Activated CD8-positive, alpha-beta T cell treated with anti-CD3 and anti-CD28 coated beads for 36 hours (primary cell): ENCODE measurements at regions not wholly inside any gene's neighbourhood (a gene's known extent, or its start where the extent isn't known, plus 50 kb on each side); places are given as distances from the start of the nearest gene placed in this dataset.

Experiments
- ATAC-seq: fragments of 200-7000 bp; cut with Tn5 transposase; one replicate; pipeline ENCODE4 v1.10.0; 2021; ENCODE audit warnings: mild to moderate bottlenecking, moderate library complexity
- CTCF ChIA-PET: fragments of 350-600 bp; sonication (Branson Sonifier 250); formaldehyde crosslinking; loops from one replicate; lab custom pipeline; 2021; ENCODE audit warnings: antibody characterized with exemption; lab: Charles Lee
- POLR2A ChIA-PET: fragments of 350-600 bp; sonication (Branson Sonifier 250); formaldehyde crosslinking; loops from one replicate; lab custom pipeline; 2021; ENCODE audit warnings: antibody characterized with exemption; lab: Charles Lee
- DNase-seq: peaks from one replicate; pipeline ENCODE4 v3.0.0-alpha.2; 2020
- H3K27ac Mint-ChIP-seq: one replicate; pipeline ENCODE4 v1.8.0; 2021; ENCODE audit warnings: mild to moderate bottlenecking, mixed read lengths
- H3K27me3 Mint-ChIP-seq: one replicate; pipeline ENCODE4 v1.8.0; 2021; ENCODE audit warnings: mixed read lengths
- H3K36me3 Mint-ChIP-seq: one replicate; pipeline ENCODE4 v1.8.0; 2021; ENCODE audit warnings: low read depth, mixed read lengths
- H3K4me1 Mint-ChIP-seq: one replicate; pipeline ENCODE4 v1.8.0; 2021; ENCODE audit warnings: low read depth, mixed read lengths
- H3K4me3 Mint-ChIP-seq: one replicate; pipeline ENCODE4 v1.8.0; 2021; ENCODE audit warnings: mild to moderate bottlenecking, moderate library complexity, mixed read lengths
- H3K9me3 Mint-ChIP-seq: one replicate; pipeline ENCODE4 v1.8.0; 2021; ENCODE audit warnings: mixed read lengths
- intact Hi-C: fragments of 100-400 bp; cut with micrococcal nuclease; formaldehyde crosslinking; loops from one replicate; pipeline ENCODE4 v1.10.0; 2022
- TF ChIP-seq, protein P1 (sequence below): fragments of 200-600 bp; IDR thresholded peaks from one replicate; pipeline ENCODE4 v1.8.0; 2022; ENCODE audit warnings: antibody characterized with exemption, mild to moderate bottlenecking

- TF ChIP-seq, protein P1, sequence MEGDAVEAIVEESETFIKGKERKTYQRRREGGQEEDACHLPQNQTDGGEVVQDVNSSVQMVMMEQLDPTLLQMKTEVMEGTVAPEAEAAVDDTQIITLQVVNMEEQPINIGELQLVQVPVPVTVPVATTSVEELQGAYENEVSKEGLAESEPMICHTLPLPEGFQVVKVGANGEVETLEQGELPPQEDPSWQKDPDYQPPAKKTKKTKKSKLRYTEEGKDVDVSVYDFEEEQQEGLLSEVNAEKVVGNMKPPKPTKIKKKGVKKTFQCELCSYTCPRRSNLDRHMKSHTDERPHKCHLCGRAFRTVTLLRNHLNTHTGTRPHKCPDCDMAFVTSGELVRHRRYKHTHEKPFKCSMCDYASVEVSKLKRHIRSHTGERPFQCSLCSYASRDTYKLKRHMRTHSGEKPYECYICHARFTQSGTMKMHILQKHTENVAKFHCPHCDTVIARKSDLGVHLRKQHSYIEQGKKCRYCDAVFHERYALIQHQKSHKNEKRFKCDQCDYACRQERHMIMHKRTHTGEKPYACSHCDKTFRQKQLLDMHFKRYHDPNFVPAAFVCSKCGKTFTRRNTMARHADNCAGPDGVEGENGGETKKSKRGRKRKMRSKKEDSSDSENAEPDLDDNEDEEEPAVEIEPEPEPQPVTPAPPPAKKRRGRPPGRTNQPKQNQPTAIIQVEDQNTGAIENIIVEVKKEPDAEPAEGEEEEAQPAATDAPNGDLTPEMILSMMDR, result no peak
- ATAC-seq (no peak), DNase-seq (no peak)
- intact Hi-C loops, result no loop called here
- Mint-ChIP-seq H3K27ac (no peak overlapping the region), H3K9me3 (no peaks in the 10 kb centered on the region), H3K4me3 (no peak overlapping the region), H3K4me1 (no peaks in the 10 kb centered on the region), H3K27me3 (no peaks in the 10 kb centered on the region), H3K36me3 (no peaks in the 10 kb centered on the region)
- POLR2A ChIA-PET, result no interaction called here
- CTCF ChIA-PET, result no interaction called here
Observed at GRCh38 chr3:34837848-34838741, 801.2 kb upstream of the ARPP21 start.

DNA sequence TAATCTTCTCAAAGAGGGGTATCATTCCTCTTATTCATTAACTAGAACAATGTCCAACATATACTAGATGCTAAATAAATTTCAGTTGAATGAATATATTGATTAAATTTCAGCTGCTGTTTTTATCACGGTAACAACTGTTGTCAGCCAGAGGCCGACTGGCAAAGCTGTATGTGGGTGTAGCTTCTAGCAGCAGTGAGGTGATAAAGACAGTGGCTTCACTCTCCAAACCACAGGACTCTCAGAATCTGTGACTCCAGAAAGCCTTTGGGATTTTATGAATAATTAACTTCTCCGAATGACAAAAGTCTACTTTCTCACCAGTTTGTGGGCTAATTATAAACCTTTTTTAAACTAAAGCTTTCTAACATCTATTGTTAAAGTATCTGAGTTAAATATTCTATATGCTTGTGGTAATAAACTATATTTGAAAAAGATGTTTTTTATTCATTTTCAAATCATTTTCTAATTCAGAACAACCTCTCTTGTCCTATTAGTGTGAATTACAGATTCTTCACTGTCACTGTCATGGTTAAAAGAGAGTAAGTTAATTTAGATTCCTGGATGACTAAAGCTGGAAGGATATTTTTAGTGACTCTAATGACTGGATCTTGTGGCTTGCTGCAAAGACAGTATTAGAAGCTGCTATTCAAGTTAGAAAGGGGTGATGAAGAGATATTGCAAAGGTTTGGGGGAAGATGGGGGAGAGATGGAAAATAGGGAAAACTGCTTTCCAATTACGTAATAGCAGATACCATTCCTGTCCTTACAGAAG is 796.4 kb upstream of the ARPP21 start:
- H3K4me3 Mint-ChIP-seq, result no peak overlapping the region
- H3K27ac Mint-ChIP-seq, result no peak overlapping the region
- POLR2A ChIA-PET, result no interaction called here

GRCh38 chr3:34844323-34844620 is 795.1 kb upstream of the ARPP21 start:
- no peak for DNase-seq
- no peak for ATAC-seq
- intact Hi-C loops, result no loop called here
- Mint-ChIP-seq H3K27ac (no peak overlapping the region), H3K36me3 (no peaks in the 10 kb centered on the region), H3K4me1 (no peaks in the 10 kb centered on the region), H3K9me3 (no peaks in the 10 kb centered on the region), H3K27me3 (no peaks in the 10 kb centered on the region), H3K4me3 (no peak overlapping the region)
- TF ChIP-seq, protein P1, result no peak
- ChIA-PET CTCF (no interaction called here), POLR2A (no interaction called here)

More for the DNA sequence above, 796.4 kb upstream of the ARPP21 start:
- no peak for DNase-seq
- intact Hi-C loops, result no loop called here
- ATAC-seq, result no peak
- no peaks in the 10 kb centered on the region for H3K9me3 Mint-ChIP-seq
- CTCF ChIA-PET, result no interaction called here
- TF ChIP-seq, protein P1, result no peak
- no peaks in the 10 kb centered on the region for H3K36me3 Mint-ChIP-seq
- no peaks in the 10 kb centered on the region for H3K27me3 Mint-ChIP-seq
- H3K4me1 Mint-ChIP-seq, result no peaks in the 10 kb centered on the region

DNA sequence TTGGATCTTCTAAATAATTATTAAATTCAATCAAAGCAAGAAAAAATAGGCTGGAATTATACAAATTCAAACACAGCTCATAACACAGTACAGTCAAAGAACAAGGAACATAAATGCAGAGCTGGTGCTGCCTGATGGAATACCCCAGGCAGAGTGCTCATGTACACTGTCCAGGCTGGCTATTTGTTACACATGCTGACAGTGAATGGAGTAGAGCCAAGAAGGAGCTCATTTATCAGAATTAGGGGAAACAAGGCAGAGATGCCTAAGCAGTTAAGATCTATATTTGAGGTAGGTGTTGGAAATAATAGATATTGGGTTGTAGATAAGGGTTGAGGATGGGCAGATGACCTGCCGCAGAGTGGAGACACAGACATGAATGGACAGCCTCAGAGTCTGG is 788.2 kb upstream of the ARPP21 start:
- Mint-ChIP-seq H3K36me3 (no peaks in the 10 kb centered on the region), H3K27me3 (no peaks in the 10 kb centered on the region), H3K4me1 (no peaks in the 10 kb centered on the region), H3K4me3 (no peak overlapping the region), H3K27ac (no peak overlapping the region), H3K9me3 (no peaks in the 10 kb centered on the region)
- TF ChIP-seq, protein P1, result no peak
- ATAC-seq (no peak), DNase-seq (no peak)
- ChIA-PET CTCF (no interaction called here), POLR2A (no interaction called here)
- intact Hi-C loops, result no loop called here

- Mint-ChIP-seq H3K9me3 (no peaks in the 10 kb centered on the region), H3K4me3 (no peak overlapping the region), H3K27me3 (no peaks in the 10 kb centered on the region), H3K4me1 (no peaks in the 10 kb centered on the region), H3K36me3 (no peaks in the 10 kb centered on the region), H3K27ac (no peak overlapping the region)
- TF ChIP-seq, protein P1, result no peak
- CTCF ChIA-PET, result no interaction called here
- no peak for ATAC-seq
- POLR2A ChIA-PET, result no interaction called here
- intact Hi-C loops, result no loop called here
- DNase-seq, result no peak
Observed at GRCh38 chr3:34852844-34853439, 786.4 kb upstream of the ARPP21 start.
